ENCODE measurements at regions not wholly inside any gene's neighbourhood (a gene's known extent, or its start where the extent isn't known, plus 50 kb on each side); places are given as distances from the start of the nearest gene placed in this dataset.

DNA sequence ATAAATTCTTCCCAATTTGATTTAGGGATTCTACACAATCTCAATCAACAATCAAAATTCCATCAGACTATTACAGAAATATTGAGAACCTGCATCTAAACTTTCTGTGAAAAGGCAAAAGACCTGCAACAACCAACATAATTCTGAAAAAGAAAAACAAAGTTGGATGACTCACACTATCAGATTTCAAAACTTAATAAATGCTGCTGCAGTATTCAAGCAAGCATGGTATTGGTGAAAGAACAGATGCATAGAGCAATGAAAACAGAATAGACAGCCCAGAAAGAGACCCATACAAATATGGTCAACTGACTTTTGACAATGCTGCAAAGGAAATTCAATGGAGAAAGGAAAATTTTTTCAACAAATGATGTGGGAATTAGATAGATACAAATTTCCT is 477.1 kb upstream of the NR2F2 start:
- no peak for DNase-seq

DNA sequence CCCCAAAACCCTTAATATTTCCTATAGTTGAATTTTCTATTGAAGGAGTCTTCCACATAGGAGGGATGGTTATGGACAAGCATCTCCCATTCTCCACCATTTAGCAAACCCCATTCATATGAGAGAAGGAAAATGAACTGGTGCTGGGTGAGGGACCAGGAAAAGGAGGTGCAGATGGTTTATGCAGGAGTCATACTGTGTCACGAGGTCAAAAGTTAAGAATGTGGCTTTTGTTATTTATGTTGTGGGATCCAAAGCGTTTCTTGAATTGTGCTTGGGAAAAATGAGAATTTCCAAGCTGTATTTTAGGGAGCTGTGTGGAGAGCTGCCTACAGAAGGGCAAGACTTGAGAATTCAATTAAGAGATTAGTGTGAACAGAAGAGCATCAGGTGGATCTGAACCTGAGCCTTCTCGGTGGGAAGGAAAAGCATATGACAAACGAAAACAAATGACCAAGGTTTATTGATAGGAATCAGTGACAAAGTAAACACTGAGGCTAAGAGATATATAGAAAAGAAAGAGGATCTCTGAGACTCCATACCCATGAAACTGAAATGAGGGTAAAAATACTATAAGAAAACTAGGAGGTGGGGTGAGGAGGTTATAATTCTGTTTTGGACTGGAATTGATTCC is 473.3 kb upstream of the NR2F2 start:
- no peak for DNase-seq

DNA sequence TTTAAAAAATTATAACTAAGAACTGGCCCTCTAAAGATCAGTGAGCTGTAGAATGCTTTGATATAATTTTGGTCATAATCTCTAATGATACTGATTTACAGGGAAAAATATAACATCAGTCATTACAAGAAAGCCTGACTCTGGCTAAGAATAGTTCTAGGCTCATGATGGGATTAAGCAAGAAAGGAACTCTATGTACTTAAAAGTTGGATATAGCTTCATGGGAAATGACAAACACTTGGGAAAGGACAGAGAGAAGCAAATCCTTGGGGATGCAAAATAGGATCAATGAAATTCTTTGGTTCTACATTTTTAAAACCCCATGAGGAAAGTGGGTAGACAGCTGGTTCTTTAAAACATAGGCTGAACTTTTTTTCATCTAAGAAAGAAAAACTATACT is 472.7 kb upstream of the NR2F2 start:
- no peak for DNase-seq

DNA sequence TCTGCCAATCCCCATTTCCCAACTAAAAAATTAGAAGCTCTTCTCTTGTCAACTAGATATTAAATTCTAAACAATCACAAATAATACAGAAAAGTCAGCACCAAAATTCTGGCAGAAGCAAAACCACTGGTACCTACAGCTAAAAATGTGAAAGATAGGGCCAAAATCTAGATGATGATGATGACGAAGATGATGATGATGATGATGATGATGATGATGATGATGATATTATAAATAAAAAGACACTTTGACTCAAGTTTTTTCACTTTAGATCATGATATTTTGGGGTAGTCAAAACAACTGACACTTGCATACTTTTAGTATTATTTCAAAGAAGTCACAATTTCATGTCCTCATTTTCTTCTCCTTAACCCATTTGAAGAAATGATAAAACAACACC is 470.1 kb upstream of the NR2F2 start:
- DNase-seq, result no peak

DNA sequence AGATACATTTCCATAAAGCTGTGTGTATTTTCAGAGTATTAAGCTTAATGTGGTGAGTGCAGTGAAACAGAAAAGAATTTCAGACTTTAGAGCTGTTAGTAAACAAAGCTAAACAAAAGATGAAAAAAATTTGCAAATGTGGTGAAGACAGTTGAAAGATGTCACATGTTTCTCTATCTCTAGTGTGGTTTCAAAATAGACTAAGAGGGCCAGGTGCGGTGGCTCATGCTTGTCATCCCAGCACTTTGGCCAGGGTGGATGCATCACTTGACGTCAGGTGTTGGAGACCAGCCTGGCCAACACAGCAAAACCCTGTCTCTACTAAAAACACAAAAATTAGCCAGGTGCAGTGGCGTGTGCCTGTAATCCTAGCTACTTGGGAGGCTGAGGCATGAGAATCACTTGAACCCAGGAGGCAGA is 466.0 kb upstream of the NR2F2 start:
- DNase-seq, result no peak

DNA sequence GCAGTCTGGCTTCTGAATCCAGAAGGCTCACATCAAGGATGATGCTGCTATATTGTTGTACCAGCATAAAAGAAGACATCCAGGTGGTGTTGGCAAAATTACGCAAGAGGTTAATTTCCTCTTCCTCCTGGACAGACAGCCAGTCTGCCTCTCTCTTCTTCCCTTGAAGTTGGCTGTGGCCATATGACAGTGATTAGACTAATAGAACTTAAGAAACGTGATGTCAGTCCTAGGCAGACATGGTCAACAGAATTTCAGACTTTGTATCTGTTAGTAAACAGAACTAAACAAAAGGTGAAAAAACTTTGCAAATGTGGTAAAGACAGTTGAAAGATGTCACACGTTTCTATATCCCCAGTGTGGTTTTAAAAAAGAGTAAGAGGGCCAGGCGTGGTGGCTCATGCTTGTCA is 465.2 kb upstream of the NR2F2 start:
- no peak for DNase-seq

DNA sequence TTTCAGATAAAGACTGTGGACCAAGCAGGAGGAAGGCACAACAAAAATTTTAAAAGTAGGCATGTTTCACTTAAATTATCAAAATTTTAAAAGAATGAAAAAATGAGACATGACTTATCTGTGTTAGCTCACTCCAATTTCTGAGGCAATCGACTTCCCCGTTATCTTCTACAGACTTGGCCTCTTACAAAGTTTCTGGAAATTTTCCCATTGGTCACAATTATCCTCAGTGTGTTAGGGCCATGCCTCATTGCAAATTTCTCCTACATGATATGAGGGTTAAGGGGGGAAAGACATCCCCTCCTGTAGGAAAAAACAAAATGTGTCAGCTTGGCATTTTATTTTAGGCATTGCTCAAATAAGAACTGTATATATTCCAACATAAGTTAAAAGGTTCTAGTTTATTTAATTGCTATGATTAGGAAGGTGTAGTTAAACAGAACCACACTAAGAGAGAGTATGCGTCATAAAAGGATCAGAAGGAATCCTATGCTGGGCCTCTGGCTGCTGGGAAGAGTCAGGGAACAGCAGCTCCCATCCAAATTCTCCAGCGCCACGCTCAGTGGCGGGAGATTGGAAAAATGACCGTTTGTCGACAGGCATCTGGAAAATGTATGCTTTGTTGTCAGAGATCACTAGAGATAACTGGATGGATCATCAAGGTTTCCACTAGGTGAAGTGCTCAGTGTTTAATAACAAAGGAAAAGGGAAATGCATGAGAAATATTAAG is 463.6 kb upstream of the NR2F2 start:
- no peak for DNase-seq

DNA sequence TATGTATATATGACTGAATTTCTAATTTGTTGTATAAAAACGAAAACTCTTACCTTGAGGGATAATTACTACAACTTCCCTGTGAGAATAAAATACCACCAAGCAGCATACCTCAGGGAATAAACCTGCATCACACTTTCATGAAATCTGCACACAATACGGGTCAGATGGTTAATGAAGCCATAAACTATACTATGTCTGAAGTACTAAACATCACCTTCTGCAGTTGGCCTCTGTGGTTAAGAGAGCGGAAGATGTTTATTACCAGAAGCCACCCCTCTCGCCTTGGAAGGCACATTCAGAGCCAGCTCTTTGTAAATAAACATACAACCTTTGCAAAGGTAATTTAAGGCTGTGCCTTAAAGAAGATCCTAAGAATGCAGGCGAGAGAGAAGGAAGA is 462.1 kb upstream of the NR2F2 start:
- no peak for DNase-seq

DNA sequence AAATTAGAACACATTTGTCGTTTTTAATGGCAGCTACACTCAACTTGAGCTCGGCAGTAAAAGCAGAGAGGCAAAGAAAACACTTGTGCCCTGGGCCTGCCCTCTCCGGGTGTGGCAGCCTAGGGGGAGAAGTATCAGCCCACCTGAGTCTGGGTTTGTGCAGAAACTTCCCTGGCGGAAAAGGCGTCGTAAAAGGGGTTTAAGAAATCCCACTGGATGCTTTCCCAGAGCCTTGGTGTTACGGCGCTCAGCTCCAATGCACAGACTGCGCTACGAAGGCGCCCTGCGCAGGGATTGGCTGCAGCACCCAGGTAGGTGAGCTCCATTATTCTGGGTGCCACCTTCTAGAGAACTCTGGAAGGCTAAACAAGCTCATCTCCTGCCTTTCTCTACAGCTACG is 461.5 kb upstream of the NR2F2 start:
- no peak for DNase-seq

DNA sequence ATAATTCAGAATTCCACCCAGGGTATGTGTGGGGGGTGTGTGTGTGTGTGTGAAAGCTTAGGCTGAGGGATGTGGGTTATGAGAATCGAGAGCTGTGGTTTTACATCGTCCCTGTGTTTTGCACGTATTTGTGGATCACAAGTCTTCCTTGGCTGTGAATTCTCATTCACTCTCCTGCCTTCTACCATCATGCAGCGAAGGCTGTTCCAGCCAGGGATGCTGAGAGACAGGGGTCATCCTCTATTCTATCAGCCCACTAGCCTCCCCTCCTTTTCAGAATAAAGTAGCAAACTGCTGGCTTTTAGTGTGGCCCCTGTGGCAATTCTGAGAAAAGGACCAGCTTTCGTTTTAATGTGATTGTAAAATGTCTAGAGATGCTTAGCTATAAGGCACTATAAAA is 460.6 kb upstream of the NR2F2 start:
- DNase-seq, result no peak

DNA sequence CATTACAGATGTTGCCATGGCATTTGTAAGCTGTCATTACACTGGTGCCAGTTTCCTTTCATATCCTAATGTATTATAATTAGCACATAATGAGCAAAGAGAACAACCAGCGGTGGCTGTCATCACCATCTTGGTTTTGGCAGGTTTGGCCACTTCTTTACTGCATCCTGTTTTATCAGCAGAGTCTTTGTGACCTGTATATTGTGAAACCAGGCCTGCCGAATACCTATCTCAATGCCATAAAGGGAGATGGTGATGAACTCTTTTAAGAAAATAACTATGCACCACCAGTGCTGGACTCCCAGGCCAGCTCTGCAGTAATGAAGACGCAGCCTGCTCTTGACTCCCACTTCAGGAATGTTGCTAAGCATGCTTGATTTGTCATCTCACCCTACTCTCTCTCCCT is 458.1 kb upstream of the NR2F2 start:
- peak in 1 of 3 donors; percentile 34 for DNase-seq

DNA sequence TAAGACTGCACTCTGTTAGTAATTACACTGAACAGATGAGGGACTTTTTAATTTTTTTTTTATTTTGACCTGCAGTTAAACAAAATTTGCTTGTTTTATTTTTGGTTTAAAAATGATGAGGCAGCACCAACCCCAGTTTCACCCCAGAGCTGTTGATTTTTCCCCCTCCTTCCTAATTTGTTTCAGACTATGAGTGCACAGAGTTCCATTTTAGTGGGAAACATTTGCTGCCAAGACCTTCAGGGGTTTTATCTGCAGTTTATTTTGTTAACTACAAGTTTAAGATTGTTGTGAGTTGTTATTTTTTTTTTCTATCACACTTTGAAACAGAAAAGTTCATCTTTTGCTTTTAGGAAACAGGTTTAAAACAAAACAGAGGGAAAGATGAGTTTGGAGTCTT is 455.9 kb upstream of the NR2F2 start:
- DNase-seq, result peak in 1 of 3 donors; percentile 51

DNA sequence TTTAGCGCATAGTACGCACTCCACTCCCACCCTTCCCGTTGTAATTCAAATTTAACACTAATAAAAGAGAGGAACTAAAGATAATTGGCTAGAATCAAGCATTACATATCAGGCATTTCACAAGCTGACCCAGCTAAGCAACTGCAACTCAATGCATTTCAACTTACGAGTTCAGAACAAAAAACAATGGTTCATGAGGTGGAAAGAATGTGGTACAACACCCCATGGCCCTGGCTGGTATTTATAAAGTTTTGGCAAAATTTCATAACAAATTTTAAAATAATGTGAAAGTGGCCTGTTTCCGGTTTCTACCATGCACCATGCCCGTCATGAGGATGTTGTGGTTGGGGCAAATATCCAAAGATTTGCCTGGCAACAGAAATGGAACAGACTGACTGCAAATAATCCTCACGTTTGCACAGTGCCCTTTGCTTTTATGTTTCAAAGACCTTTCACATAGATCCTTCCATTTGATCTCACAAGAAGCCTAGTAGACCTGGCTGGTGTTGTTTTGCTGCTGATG is 455.3 kb upstream of the NR2F2 start:
- peak in 1 of 3 donors; percentile 64 for DNase-seq

DNA sequence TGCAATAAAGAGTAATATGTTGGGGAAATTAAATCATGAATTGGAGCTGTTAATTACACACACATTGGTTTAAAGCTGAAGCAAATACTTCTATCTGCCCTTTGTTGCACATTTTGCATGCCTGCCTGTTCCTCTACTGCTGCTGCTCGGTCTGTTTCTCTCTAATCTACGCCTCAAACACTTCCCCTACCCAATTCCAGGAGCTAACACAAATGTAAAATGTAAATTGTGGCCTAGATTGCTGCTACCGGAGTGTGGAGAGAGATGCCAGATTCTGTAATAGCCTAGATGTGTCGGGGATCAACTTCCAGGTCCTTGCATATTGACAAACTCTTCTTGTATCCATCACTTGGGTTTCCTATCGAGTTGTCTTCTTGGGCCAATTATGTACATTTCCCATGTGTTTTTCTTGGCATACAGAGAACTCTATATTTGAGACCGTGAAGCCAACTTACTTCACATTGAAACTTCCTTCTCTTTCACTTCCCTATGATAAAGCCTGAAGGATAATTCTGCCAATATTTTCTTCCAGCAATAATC is 450.4 kb upstream of the NR2F2 start:
- DNase-seq, result peak in 1 of 3 donors; percentile 51

DNA sequence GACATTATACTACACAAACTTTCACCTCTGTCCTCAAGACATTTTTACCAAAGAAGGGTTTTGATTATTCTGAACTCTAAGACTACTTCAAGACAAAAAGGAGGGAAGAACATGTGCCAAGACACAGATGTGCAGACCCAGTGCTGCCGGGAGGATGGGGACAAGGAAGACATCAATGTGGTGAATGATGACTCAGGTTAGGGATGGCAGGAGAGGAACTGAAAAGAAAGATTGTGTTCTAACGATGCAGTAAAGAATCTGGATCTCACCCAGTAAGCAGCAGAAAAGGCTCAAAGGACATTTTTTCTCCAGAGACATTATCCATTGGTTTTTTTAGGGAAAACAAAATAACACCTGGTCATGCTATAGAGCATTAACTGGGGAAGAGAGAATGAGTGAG is 449.9 kb upstream of the NR2F2 start:
- DNase-seq, result no peak

DNA sequence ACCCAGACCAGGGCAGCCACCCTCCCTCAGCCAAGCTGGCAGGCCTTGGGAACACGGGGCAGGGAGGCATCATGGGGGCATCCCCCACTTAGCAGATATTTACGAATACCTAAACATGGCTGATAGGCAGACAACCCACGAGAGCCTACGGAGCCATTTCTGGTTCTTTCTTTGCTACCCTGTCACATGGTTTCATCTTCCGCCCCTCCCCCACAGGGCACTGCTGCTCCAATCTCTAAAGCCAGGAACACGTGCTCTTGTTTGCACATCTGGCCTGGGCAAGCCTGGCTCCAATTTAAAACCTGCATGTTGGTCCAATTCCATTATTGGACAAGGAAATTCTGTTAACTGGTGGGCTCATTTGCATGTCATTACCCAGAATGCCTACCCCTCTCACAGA is 447.4 kb upstream of the NR2F2 start:
- DNase-seq, result no peak

DNA sequence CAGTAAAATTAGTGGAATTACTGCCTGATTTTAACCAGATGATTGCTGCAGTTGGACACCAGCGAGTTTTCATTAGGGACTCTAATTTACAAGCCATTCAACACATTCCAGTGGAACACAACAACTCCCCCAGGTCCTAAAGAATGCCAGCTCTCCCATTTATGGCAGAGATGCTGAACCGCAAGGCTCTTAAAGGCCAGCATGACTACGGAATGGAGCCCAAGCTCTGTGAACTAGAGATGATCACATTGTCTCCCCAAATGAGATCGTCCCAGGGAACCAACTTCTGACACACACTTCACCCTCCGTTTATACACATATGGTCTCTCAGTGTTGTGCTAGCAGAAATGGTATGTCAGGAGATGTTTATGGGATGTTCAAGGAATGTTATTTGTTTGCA is 446.2 kb upstream of the NR2F2 start:
- peak in 2 of 3 donors; percentile 38 to 50 for DNase-seq

DNA sequence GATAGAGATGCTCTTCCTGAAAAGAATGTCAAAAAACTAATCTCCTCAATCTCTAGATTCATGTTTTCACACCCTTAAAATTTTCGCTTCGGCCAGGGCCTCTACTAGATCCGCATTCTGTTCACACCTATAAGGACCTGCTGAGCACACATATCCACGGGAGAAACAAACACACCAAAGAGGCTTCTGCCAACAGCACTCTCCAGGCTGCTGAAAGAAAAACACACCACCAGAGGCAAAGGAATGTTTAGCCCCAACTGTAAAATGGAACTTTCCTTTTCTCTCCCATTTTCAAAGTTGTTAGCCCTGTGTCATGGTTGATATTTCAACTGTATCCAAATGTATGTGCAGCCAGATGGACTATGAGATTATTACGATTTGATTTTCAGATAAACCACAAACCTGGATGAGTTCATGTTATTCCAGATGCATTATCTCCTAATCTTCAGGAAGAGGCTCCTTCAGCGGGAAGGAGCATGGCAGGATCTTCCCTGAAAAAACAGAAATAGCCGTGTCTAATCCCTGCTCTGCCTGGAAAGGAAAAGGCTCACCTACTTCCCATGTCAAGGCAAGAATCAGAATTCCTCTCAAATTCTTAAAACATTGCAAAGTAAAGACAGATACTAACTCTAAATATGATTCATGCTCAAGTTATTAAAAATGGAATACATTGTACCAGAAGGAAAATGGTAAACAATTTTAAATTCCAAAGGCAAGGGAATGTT is 442.7 kb upstream of the NR2F2 start:
- no peak for DNase-seq

DNA sequence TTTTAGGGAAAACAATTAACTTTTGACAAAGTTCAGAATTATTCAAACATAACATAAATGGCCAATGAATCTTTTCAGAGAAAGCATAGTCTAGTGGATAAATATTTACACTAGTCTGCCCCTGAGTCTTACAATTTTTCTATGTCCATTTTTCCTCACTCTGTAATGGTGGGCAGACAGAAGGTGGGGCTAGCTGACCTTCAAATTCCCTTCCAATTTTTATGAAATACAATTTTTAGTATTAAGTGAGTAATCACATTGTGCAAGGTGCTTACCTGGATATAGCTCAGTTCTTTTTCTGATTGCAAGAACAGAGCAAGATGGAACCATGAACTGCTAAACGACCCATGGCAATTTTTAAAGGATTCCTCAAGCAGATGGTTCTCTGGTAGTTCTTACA is 441.7 kb upstream of the NR2F2 start:
- no peak for DNase-seq

DNA sequence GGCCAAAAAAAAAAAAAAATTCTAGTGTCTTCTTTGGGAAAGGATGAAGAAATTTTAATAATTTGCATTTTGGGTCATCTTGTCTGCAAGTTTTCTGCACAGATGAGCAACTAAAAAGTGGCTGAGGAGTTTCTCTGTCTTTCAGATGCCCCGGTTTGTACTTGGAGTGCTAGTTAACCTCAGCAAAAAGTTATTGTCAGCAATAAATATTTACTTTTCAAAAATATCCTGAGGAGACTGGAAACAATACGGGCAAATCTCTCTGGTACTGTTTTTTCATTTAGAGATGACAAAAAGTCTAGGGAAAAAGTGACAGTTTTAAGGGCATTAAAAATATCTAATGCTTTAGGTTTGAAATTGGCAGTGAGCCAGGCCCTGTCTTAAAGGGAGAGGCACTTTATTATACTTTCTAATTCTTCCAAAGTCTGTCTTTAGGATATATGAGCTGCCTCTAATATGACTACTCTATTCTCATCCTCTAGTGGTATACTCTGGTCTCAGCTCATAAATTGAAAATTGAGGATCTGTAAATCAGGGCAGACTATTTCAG is 436.0 kb upstream of the NR2F2 start:
- peak in 1 of 3 donors; percentile 34 for DNase-seq

DNA sequence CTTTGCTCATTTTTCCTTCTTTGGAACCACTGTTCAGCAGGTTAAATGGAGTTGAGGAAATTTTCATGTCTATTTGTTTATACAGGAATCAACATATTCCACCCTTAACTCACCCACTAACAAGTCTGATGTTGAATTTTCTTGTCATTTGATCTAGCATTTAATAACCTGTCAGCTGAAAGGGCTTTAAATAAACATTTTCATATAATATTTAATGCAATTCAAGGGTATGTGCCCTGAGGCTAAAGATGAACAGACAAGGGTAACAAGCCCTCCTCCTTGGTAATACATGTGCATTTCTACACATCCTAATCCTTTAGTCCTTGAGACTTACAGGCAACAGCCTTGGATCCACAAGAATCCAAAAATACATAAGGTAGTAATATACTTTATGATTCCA is 435.0 kb upstream of the NR2F2 start:
- DNase-seq, result no peak

DNA sequence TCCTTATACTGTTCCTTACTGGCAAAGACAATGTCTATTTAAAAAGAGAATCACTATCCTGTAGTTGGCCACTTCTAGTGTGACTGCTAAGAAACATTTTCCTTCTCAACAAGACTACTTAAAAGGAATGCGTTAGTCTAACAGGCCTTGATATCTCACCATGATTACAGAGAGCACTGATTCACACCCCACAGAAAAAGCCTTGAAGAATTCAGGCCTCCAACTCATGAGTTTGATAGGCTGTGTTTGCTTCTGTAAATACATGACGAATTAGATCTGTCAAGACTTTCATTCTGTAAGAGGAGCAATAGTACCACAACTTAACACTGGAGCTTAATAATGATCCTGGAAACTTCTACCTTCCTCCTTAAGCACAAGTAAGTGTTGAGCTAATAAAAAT is 432.8 kb upstream of the NR2F2 start:
- no peak for DNase-seq

All from muscle of back (tissue), 3 donors.